T-cell (primary cell): ENCODE measurements at regions not wholly inside any gene's neighbourhood (a gene's known extent, or its start where the extent isn't known, plus 50 kb on each side); places are given as distances from the start of the nearest gene placed in this dataset.
A peak's percentile ranks its signal among the peaks of the same experiment; 100 is the strongest.
"Not testable (repeated sequence)": the region's sequence is repeated elsewhere in the genome, so short reads cannot be mapped to it uniquely, and the experiment has no call there.

Experiments used
- ATAC-seq, 4 experiments: fragments of 200-7000 bp in 3 of 4; fragments of 150-1000 bp in 1 of 4; cut with Tn5 transposase; replicated peaks in 1 of 4; 1 replicate in 3 of 4; 2 replicates in 1 of 4; pipeline ENCODE4 v1.10.0; 2021; ENCODE audit warnings: moderate library complexity in 3 of 4, mild to moderate bottlenecking in 2 of 4, moderate number of reproducible peaks in 1 of 4
- CTCF ChIA-PET, 2 donors: fragments of 300-600 bp; sonication (Branson Sonifier 250); formaldehyde crosslinking; loops; one replicate each; lab custom pipeline; 2022; ENCODE audit warnings: antibody characterized with exemption in 2 of 2; lab: Charles Lee
- POLR2A ChIA-PET, 2 donors: fragments of 300-600 bp; sonication (Branson Sonifier 250); formaldehyde crosslinking; loops; one replicate each; lab custom pipeline; 2022; ENCODE audit warnings: antibody characterized with exemption in 2 of 2; lab: Charles Lee
- DNase-seq, 35 experiments: peaks; one replicate each; pipeline versions ENCODE4 v3.0.0 to v3.0.0-alpha.2; 2013 to 2023
- H3K27ac ChIP-seq: one replicate; pipeline ENCODE4 v1.5.1; 2013; ENCODE audit warnings: low read length
- H3K27me3 ChIP-seq, 2 experiments: replicated peaks in 1 of 2; 1 replicate in 1 of 2; 2 replicates in 1 of 2; pipeline versions ENCODE4 v1.6.1 to v1.7.0; 2013; ENCODE audit warnings: low read length in 1 of 2, mixed read lengths in 1 of 2; ENCODE audit not compliant: control insufficient read depth in 2 of 2, insufficient read depth in 2 of 2; ENCODE audit errors: extremely low read depth in 1 of 2
- H3K36me3 ChIP-seq, 2 donors: 1 replicate in 1 of 2; 2 replicates in 1 of 2; pipeline versions ENCODE4 v1.6.1 to v1.7.0; 2013; ENCODE audit warnings: low read length in 1 of 2; ENCODE audit not compliant: control insufficient read depth in 2 of 2, insufficient read depth in 1 of 2; ENCODE audit errors: extremely low read depth in 1 of 2
- H3K4me1 ChIP-seq, 2 experiments: 1 replicate in 1 of 2; 2 replicates in 1 of 2; pipeline versions ENCODE4 v1.6.1 to v1.7.0; 2013; ENCODE audit warnings: low read length in 2 of 2, mixed read lengths in 1 of 2; ENCODE audit not compliant: insufficient read depth in 2 of 2, control insufficient read depth in 1 of 2; ENCODE audit errors: extremely low read depth in 1 of 2
- H3K4me3 ChIP-seq, 2 donors: 1 replicate in 1 of 2; 2 replicates in 1 of 2; pipeline versions ENCODE4 v1.5.1 to v1.7.0; 2013; ENCODE audit warnings: mild to moderate bottlenecking in 2 of 2, low read length in 1 of 2, moderate library complexity in 1 of 2; ENCODE audit not compliant: control insufficient read depth in 1 of 2; ENCODE audit errors: extremely low read depth in 1 of 2
- H3K9me3 ChIP-seq: 2 replicates; pipeline ENCODE4 v1.7.0; 2013
- H3K27ac Mint-ChIP-seq, 2 donors: one replicate each; pipeline ENCODE4 v1.8.0; 2020 to 2021; ENCODE audit warnings: mild to moderate bottlenecking in 2 of 2, mixed read lengths in 2 of 2
- H3K27me3 Mint-ChIP-seq, 2 donors: one replicate each; pipeline ENCODE4 v1.8.0; 2021 to 2022; ENCODE audit warnings: mixed read lengths in 2 of 2
- H3K36me3 Mint-ChIP-seq: one replicate; pipeline ENCODE4 v1.8.0; 2021; ENCODE audit warnings: mixed read lengths
- H3K4me1 Mint-ChIP-seq, 3 donors: one replicate each; pipeline ENCODE4 v1.8.0; 2020 to 2022; ENCODE audit warnings: mixed read lengths in 3 of 3, mild to moderate bottlenecking in 1 of 3
- H3K4me3 Mint-ChIP-seq, 3 donors: one replicate each; pipeline ENCODE4 v1.8.0; 2020 to 2022; ENCODE audit warnings: mild to moderate bottlenecking in 3 of 3, mixed read lengths in 3 of 3, moderate library complexity in 3 of 3
- H3K9me3 Mint-ChIP-seq, 3 donors: one replicate each; pipeline ENCODE4 v1.8.0; 2020 to 2022; ENCODE audit warnings: mixed read lengths in 3 of 3
- whole genome bisulfite sequencing: methylation state at CpG from one replicate; pipeline ENCODE4 v1.1.5; 2013; ENCODE audit warnings: missing lambda C conversion rate; ENCODE audit not compliant: insufficient coverage; 5-methylcytosine and 5-hydroxymethylcytosine counted together

- H3K4me1 Mint-ChIP-seq, result no peaks in the 10 kb centered on the region
- ATAC-seq (no peak), DNase-seq (no peak)
- no peak overlapping the region for H3K27ac Mint-ChIP-seq
- WGBS, result 73% methylated on average over 12 of the region's 13 CpGs
- ChIA-PET POLR2A (no interaction called here), CTCF (no interaction called here)
- Histone ChIP-seq H3K4me1 (no peaks in the 10 kb centered on the region), H3K9me3 (no peaks in the 10 kb centered on the region), H3K27ac (no peak overlapping the region), H3K36me3 (no peaks in the 10 kb centered on the region), H3K27me3 (peaks cover 0 to 14% of the 10 kb centered on the region in 2 experiments), H3K4me3 (no peak overlapping the region)
- peaks cover 2 to 17% of the 10 kb centered on the region in 2 donors for H3K27me3 Mint-ChIP-seq
- no peaks in the 10 kb centered on the region for H3K36me3 Mint-ChIP-seq
- no peaks in the 10 kb centered on the region for H3K9me3 Mint-ChIP-seq
- no peak overlapping the region for H3K4me3 Mint-ChIP-seq
These were observed 148.5 kb upstream of the WSCD1 start for GRCh38 chr17:5921512-5922282.

- Histone ChIP-seq H3K4me3 (no peak overlapping the region), H3K9me3 (no peaks in the 10 kb centered on the region), H3K27ac (no peak overlapping the region), H3K36me3 (no peaks in the 10 kb centered on the region), H3K4me1 (no peaks in the 10 kb centered on the region), H3K27me3 (peaks cover 0 to 15% of the 10 kb centered on the region in 2 experiments)
- Mint-ChIP-seq H3K4me1 (no peaks in the 10 kb centered on the region), H3K4me3 (no peak overlapping the region), H3K27ac (no peak overlapping the region), H3K36me3 (no peaks in the 10 kb centered on the region), H3K9me3 (no peaks in the 10 kb centered on the region), H3K27me3 (peaks cover 2 to 20% of the 10 kb centered on the region in 2 donors)
- DNase-seq (peak in 1 of 35 experiments; percentile 9), ATAC-seq (no peak)
- 71% methylated on average over 10 of the region's 10 CpGs for WGBS
- CTCF ChIA-PET, result no interaction called here
- POLR2A ChIA-PET, result no interaction called here
These were observed 147.7 kb upstream of the WSCD1 start for GRCh38 chr17:5922476-5922875.

GRCh38 chr17:5929721-5930120, 140.5 kb upstream of the WSCD1 start:
- no peaks in the 10 kb centered on the region for H3K36me3 ChIP-seq
- 98% methylated on average over 10 of the region's 10 CpGs for WGBS
- ChIA-PET CTCF (no interaction called here), POLR2A (no interaction called here)
- H3K4me1 Mint-ChIP-seq, result no peaks in the 10 kb centered on the region
- DNase-seq (no peak), ATAC-seq (no peak)
- peaks cover 0 to 17% of the 10 kb centered on the region in 2 experiments for H3K27me3 ChIP-seq
- H3K4me3 Mint-ChIP-seq, result no peak overlapping the region
- H3K27ac ChIP-seq, result no peak overlapping the region
- H3K9me3 ChIP-seq, result no peaks in the 10 kb centered on the region
- H3K4me3 ChIP-seq, result no peak overlapping the region
- peaks cover 9 to 21% of the 10 kb centered on the region in 2 donors for H3K27me3 Mint-ChIP-seq
- H3K27ac Mint-ChIP-seq, result no peak overlapping the region
- H3K36me3 Mint-ChIP-seq, result no peaks in the 10 kb centered on the region
- H3K4me1 ChIP-seq, result no peaks in the 10 kb centered on the region
- H3K9me3 Mint-ChIP-seq, result no peaks in the 10 kb centered on the region

GRCh38 chr17:5930555-5930954, 139.6 kb upstream of the WSCD1 start:
- CTCF ChIA-PET, H3K4me1 ChIP-seq, ATAC-seq, H3K9me3 ChIP-seq, H3K4me3 Mint-ChIP-seq, DNase-seq, H3K4me3 ChIP-seq, H3K27ac ChIP-seq, H3K4me1 Mint-ChIP-seq, H3K36me3 Mint-ChIP-seq, H3K36me3 ChIP-seq, H3K9me3 Mint-ChIP-seq, POLR2A ChIA-PET, H3K27ac Mint-ChIP-seq: not testable (repeated sequence)
- H3K27me3 ChIP-seq, result peaks cover 0 to 17% of the 10 kb centered on the region in 2 experiments
- WGBS, result no CpG with 5 or more reads among the region's 1 CpG
- peaks cover 9 to 23% of the 10 kb centered on the region in 2 donors for H3K27me3 Mint-ChIP-seq

- no peaks in the 10 kb centered on the region for H3K4me1 Mint-ChIP-seq
- no peak overlapping the region for H3K27ac Mint-ChIP-seq
- ChIA-PET CTCF (no interaction called here), POLR2A (no interaction called here)
- H3K36me3 Mint-ChIP-seq, result no peaks in the 10 kb centered on the region
- Histone ChIP-seq H3K4me1 (no peaks in the 10 kb centered on the region), H3K4me3 (no peak overlapping the region), H3K27ac (no peak overlapping the region), H3K27me3 (peaks cover 0 to 17% of the 10 kb centered on the region in 2 experiments), H3K36me3 (no peaks in the 10 kb centered on the region), H3K9me3 (no peaks in the 10 kb centered on the region)
- no peaks in the 10 kb centered on the region for H3K9me3 Mint-ChIP-seq
- ATAC-seq (no peak), DNase-seq (no peak)
- peaks cover 9 to 26% of the 10 kb centered on the region in 2 donors for H3K27me3 Mint-ChIP-seq
- WGBS, result 90% methylated on average over 2 of the region's 9 CpGs
- no peak overlapping the region for H3K4me3 Mint-ChIP-seq
These were observed 138.6 kb upstream of the WSCD1 start for GRCh38 chr17:5931616-5932015.

DNA sequence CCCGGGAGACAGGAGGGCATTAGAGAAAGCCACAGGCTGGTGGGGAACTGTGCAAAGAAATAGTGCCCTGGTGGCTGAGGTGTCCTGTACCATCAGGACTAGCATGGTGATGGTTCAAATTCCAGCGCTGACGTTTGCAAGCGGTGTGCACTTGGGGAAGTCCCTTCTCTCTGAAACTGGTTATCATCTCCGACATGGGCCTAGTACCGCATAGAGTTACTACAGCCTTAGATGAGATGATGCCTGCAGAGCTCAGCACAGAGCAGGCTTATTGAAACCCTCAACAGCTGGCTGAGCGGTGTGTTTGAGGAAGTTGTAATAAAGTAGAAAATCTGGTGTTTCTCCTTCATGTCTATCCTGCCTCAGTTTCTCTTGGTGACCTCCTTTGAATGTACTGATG, 136.7 kb upstream of the WSCD1 start:
- no peak overlapping the region for H3K27ac Mint-ChIP-seq
- H3K27me3 Mint-ChIP-seq, result peaks cover 12 to 19% of the 10 kb centered on the region in 2 donors
- Histone ChIP-seq H3K4me1 (no peaks in the 10 kb centered on the region), H3K36me3 (no peaks in the 10 kb centered on the region), H3K4me3 (no peak overlapping the region), H3K27me3 (peaks cover 0 to 12% of the 10 kb centered on the region in 2 experiments), H3K27ac (no peak overlapping the region), H3K9me3 (no peaks in the 10 kb centered on the region)
- DNase-seq (no peak), ATAC-seq (no peak)
- H3K9me3 Mint-ChIP-seq, result no peaks in the 10 kb centered on the region
- H3K36me3 Mint-ChIP-seq, result no peaks in the 10 kb centered on the region
- no peaks in the 10 kb centered on the region for H3K4me1 Mint-ChIP-seq
- ChIA-PET POLR2A (no interaction called here), CTCF (no interaction called here)
- H3K4me3 Mint-ChIP-seq, result no peak overlapping the region
- WGBS, result 73% methylated on average over 4 of the region's 7 CpGs
